GM06990 (cell line): ENCODE measurements at regions not wholly inside any gene's neighbourhood (a gene's known extent, or its start where the extent isn't known, plus 50 kb on each side); places are given as distances from the start of the nearest gene placed in this dataset.
"Not testable (repeated sequence)": the region's sequence is repeated elsewhere in the genome, so short reads cannot be mapped to it uniquely, and the experiment has no call there.

ENCODE experiments used
- DNase-seq: peaks from one replicate; pipeline ENCODE4 v3.0.0-alpha.2; 2011; ENCODE audit not compliant: insufficient read length; ENCODE audit errors: extremely low read depth
- H3K27me3 ChIP-seq: replicated peaks from 2 replicates; pipeline ENCODE4 v1.6.0; 2011; ENCODE audit warnings: low read length; ENCODE audit not compliant: control insufficient read depth, insufficient read depth
- H3K36me3 ChIP-seq: 2 replicates; pipeline ENCODE4 v1.5.1; 2011; ENCODE audit warnings: low read length; ENCODE audit not compliant: control insufficient read depth, insufficient read depth
- H3K4me3 ChIP-seq: replicated peaks from 2 replicates; pipeline ENCODE4 v1.5.1; 2011; ENCODE audit warnings: low read depth, mild to moderate bottlenecking, control low read depth, low read length
- TF ChIP-seq, protein P1 (sequence below): IDR thresholded peaks from 2 replicates; pipeline ENCODE4 v1.5.1; 2011; ENCODE audit warnings: low read length, control low read depth, mild to moderate bottlenecking, inconsistent platforms; ENCODE audit not compliant: insufficient read depth, poor library complexity, severe bottlenecking

- H3K4me3 ChIP-seq: no peak overlapping the region
- TF ChIP-seq, protein P1, sequence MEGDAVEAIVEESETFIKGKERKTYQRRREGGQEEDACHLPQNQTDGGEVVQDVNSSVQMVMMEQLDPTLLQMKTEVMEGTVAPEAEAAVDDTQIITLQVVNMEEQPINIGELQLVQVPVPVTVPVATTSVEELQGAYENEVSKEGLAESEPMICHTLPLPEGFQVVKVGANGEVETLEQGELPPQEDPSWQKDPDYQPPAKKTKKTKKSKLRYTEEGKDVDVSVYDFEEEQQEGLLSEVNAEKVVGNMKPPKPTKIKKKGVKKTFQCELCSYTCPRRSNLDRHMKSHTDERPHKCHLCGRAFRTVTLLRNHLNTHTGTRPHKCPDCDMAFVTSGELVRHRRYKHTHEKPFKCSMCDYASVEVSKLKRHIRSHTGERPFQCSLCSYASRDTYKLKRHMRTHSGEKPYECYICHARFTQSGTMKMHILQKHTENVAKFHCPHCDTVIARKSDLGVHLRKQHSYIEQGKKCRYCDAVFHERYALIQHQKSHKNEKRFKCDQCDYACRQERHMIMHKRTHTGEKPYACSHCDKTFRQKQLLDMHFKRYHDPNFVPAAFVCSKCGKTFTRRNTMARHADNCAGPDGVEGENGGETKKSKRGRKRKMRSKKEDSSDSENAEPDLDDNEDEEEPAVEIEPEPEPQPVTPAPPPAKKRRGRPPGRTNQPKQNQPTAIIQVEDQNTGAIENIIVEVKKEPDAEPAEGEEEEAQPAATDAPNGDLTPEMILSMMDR: no peak
- DNase-seq: no peak
- no peaks in the 10 kb centered on the region for H3K36me3 ChIP-seq
- H3K27me3 ChIP-seq: no peaks in the 10 kb centered on the region
Measured at GRCh38 chr6:109255087-109255486, 127.2 kb downstream of the CD164 start.

GRCh38 chr6:109253366-109253765, 128.9 kb downstream of the CD164 start:
- H3K36me3 ChIP-seq: no peaks in the 10 kb centered on the region
- no peak overlapping the region for H3K4me3 ChIP-seq
- TF ChIP-seq, protein P1: no peak
- no peak for DNase-seq
- H3K27me3 ChIP-seq: no peaks in the 10 kb centered on the region

- no peak for DNase-seq
Measured at GRCh38 chr6:109252261-109253041, 129.8 kb downstream of the CD164 start.

GRCh38 chr6:109251839-109252238, 130.4 kb downstream of the CD164 start:
- Histone ChIP-seq H3K27me3 (no peaks in the 10 kb centered on the region), H3K36me3 (no peaks in the 10 kb centered on the region), H3K4me3 (no peak overlapping the region)
- DNase-seq: no peak
- TF ChIP-seq, protein P1: no peak

More at GRCh38 chr6:109252261-109253041, 129.8 kb downstream of the CD164 start:
- H3K27me3 ChIP-seq: no peaks in the 10 kb centered on the region
- TF ChIP-seq, protein P1: no peak
- no peak overlapping the region for H3K4me3 ChIP-seq
- H3K36me3 ChIP-seq: no peaks in the 10 kb centered on the region

DNA sequence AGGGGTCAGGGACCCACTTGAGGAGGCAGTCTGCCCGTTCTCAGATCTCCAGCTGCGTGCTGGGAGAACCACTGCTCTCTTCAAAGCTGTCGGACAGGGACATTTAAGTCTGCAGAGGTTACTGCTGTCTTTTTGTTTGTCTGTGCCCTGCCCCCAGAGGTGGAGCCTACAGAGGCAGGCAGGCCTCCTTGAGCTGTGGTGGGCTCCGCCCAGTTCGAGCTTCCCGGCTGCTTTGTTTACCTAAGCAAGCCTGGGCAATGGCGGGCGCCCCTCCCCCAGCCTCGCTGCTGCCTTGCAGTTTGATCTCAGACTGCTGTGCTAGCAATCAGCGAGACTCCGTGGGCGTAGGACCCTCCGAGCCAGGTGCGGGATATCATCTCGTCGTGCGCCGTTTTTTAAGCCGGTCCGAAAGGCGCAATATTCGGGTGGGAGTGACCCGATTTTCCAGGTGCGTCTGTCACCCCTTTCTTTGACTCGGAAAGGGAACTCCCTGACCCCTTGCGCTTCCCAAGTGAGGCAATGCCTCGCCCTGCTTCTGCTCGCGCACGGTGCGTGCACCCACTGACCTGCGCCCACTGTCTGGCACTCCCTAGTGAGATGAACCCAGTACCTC, 131.6 kb downstream of the CD164 start:
- not testable (repeated sequence) for DNase-seq, H3K27me3 ChIP-seq, H3K4me3 ChIP-seq, H3K36me3 ChIP-seq
